Mesodermal cell (in vitro differentiated cells): ENCODE measurements at regions not wholly inside any gene's neighbourhood (a gene's known extent, or its start where the extent isn't known, plus 50 kb on each side); places are given as distances from the start of the nearest gene placed in this dataset.
"Not testable (repeated sequence)": the region's sequence is repeated elsewhere in the genome, so short reads cannot be mapped to it uniquely, and the experiment has no call there.

Experiments used
- H3K27ac ChIP-seq: 2 replicates; pipeline ENCODE4 v1.7.0; 2013; ENCODE audit warnings: mild to moderate bottlenecking, low read depth, low read length, moderate library complexity; ENCODE audit not compliant: severe bottlenecking
- H3K36me3 ChIP-seq: 2 replicates; pipeline ENCODE4 v1.7.1; 2013; ENCODE audit warnings: mild to moderate bottlenecking, low read length, moderate library complexity; ENCODE audit not compliant: control insufficient read depth, insufficient read depth
- H3K4me1 ChIP-seq: one replicate; pipeline ENCODE4 v1.7.1; 2013; ENCODE audit warnings: mild to moderate bottlenecking, low read length; ENCODE audit not compliant: insufficient read depth, control insufficient read depth, poor library complexity, severe bottlenecking
- H3K4me3 ChIP-seq: 2 replicates; pipeline ENCODE4 v1.7.0; 2013; ENCODE audit warnings: low read length, control low read depth, mild to moderate bottlenecking; ENCODE audit not compliant: insufficient read depth, poor library complexity, severe bottlenecking; ENCODE audit errors: extremely low read depth
- H3K9me3 ChIP-seq: 2 replicates; pipeline ENCODE4 v1.7.1; 2013; ENCODE audit warnings: mild to moderate bottlenecking, low read length, moderate library complexity; ENCODE audit not compliant: control insufficient read depth
- WGBS, 2 experiments: methylation state at CpG; one replicate each; pipeline ENCODE4 v1.1.5; 2013; ENCODE audit warnings: missing lambda C conversion rate in 2 of 2; ENCODE audit not compliant: insufficient coverage in 2 of 2; 5-methylcytosine and 5-hydroxymethylcytosine counted together

- H3K36me3 ChIP-seq: no peaks in the 10 kb centered on the region
- 92 to 94% methylated on average over 3 of the region's 3 CpGs for WGBS, 2 experiments
- no peak overlapping the region for H3K27ac ChIP-seq
- no peaks in the 10 kb centered on the region for H3K4me1 ChIP-seq
- H3K9me3 ChIP-seq: no peaks in the 10 kb centered on the region
- no peak overlapping the region for H3K4me3 ChIP-seq
Observed at GRCh38 chr22:17318817-17319216, 50.4 kb upstream of the CECR2 start.

GRCh38 chr22:17315310-17315709, 54.0 kb upstream of the CECR2 start:
- H3K4me3 ChIP-seq: no peak overlapping the region
- no peaks in the 10 kb centered on the region for H3K4me1 ChIP-seq
- H3K9me3 ChIP-seq: no peaks in the 10 kb centered on the region
- H3K36me3 ChIP-seq: no peaks in the 10 kb centered on the region
- no peak overlapping the region for H3K27ac ChIP-seq
- 86 to 89% methylated on average over 5 to 7 of the region's 7 CpGs for WGBS, 2 experiments

GRCh38 chr22:17314487-17314886, 54.8 kb upstream of the CECR2 start:
- no peaks in the 10 kb centered on the region for H3K36me3 ChIP-seq
- no peaks in the 10 kb centered on the region for H3K4me1 ChIP-seq
- no peak overlapping the region for H3K27ac ChIP-seq
- H3K9me3 ChIP-seq: no peaks in the 10 kb centered on the region
- WGBS, 2 experiments: 91 to 93% methylated on average over 5 to 9 of the region's 9 CpGs
- no peak overlapping the region for H3K4me3 ChIP-seq

- Histone ChIP-seq H3K4me3 (no peak overlapping the region), H3K4me1 (no peaks in the 10 kb centered on the region), H3K27ac (no peak overlapping the region), H3K9me3 (no peaks in the 10 kb centered on the region), H3K36me3 (no peaks in the 10 kb centered on the region)
- 92 to 94% methylated on average over 14 of the region's 14 CpGs for WGBS, 2 experiments
Observed at GRCh38 chr22:17313626-17314025, 55.6 kb upstream of the CECR2 start.

GRCh38 chr22:17307566-17307965, 61.7 kb upstream of the CECR2 start:
- Histone ChIP-seq H3K36me3 (no peaks in the 10 kb centered on the region), H3K9me3 (no peaks in the 10 kb centered on the region), H3K4me1 (peaks cover 5% of the 10 kb centered on the region), H3K4me3 (no peak overlapping the region), H3K27ac (no peak overlapping the region)
- 77 to 87% methylated on average over 9 of the region's 9 CpGs for WGBS, 2 experiments

- Histone ChIP-seq H3K9me3 (peaks cover 2% of the 10 kb centered on the region), H3K36me3 (no peaks in the 10 kb centered on the region), H3K4me1 (peaks cover 5% of the 10 kb centered on the region), H3K27ac (no peak overlapping the region), H3K4me3 (no peak overlapping the region)
- 85 to 88% methylated on average over 3 to 4 of the region's 5 CpGs for WGBS, 2 experiments
Observed at GRCh38 chr22:17305076-17305475, 64.2 kb upstream of the CECR2 start.

DNA sequence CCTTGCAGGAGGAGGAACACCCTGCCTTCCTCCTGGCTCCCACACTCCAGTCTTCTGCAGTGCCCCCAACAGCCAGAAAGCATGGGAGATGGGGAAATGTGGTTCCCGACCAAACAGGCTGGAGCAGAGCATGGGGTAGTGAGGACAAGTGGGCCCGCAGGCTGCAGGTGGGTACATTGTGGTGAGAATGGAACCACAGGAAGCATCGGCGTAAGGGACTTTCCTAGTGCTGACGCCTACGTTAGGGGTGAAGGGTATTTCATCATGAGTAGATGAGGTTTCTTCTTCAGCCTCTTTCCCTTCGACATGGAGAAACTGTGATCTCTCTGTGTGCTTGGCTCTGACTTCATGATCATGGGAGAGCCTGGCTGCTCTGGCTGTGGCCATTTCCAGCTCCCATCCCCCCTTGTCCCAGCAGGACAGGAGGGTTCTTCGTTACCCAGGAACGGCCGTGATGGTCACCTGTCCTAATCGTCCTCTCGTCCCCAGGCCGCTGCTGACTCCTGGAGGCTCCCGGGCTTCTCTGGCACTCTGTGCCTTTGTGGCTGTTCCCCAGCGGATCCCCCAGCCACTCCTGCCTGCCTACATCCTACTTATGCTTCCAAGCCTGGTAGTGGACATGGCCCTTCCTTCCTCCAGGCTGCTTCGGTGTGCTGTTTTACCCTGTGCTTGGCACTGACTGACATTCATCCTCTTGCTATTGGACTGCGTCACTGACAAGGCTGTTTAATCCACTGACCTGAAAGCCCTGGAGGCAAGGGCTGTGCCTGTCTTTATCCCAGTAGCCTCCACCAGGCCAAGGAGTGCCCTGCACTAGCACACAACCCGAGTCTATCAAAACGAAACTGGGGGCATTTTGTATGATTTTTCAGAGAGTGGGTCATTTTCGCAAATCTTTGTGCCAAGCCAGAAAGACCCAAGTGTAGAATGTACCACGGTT, 65.2 kb upstream of the CECR2 start:
- Histone ChIP-seq H3K27ac (no peak overlapping the region), H3K4me3 (no peak overlapping the region), H3K4me1 (peaks cover 5% of the 10 kb centered on the region), H3K9me3 (peaks cover 7% of the 10 kb centered on the region), H3K36me3 (no peaks in the 10 kb centered on the region)
- WGBS, 2 experiments: 90 to 91% methylated on average over 20 of the region's 21 CpGs

- peaks cover 5% of the 10 kb centered on the region for H3K4me1 ChIP-seq
- WGBS, 2 experiments: 96 to 99% methylated on average over 11 to 15 of the region's 15 CpGs
- no peak overlapping the region for H3K27ac ChIP-seq
- peaks cover 7% of the 10 kb centered on the region for H3K9me3 ChIP-seq
- H3K4me3 ChIP-seq: no peak overlapping the region
- H3K36me3 ChIP-seq: no peaks in the 10 kb centered on the region
Observed at GRCh38 chr22:17303441-17303839, 65.8 kb upstream of the CECR2 start.

- Histone ChIP-seq H3K36me3 (no peaks in the 10 kb centered on the region), H3K27ac (no peak overlapping the region), H3K4me3 (no peak overlapping the region), H3K9me3 (peaks cover 7% of the 10 kb centered on the region), H3K4me1 (peaks cover 5% of the 10 kb centered on the region)
- WGBS, 2 experiments: 86 to 100% methylated on average over 1 of the region's 1 CpG
Observed at GRCh38 chr22:17302616-17303015, 66.6 kb upstream of the CECR2 start.

GRCh38 chr22:17300926-17301325, 68.3 kb upstream of the CECR2 start:
- H3K27ac ChIP-seq: no peak overlapping the region
- H3K4me3 ChIP-seq: no peak overlapping the region
- H3K9me3 ChIP-seq: peaks cover 7% of the 10 kb centered on the region
- 90 to 94% methylated on average over 2 of the region's 2 CpGs for WGBS, 2 experiments
- H3K36me3 ChIP-seq: no peaks in the 10 kb centered on the region
- no peaks in the 10 kb centered on the region for H3K4me1 ChIP-seq

DNA sequence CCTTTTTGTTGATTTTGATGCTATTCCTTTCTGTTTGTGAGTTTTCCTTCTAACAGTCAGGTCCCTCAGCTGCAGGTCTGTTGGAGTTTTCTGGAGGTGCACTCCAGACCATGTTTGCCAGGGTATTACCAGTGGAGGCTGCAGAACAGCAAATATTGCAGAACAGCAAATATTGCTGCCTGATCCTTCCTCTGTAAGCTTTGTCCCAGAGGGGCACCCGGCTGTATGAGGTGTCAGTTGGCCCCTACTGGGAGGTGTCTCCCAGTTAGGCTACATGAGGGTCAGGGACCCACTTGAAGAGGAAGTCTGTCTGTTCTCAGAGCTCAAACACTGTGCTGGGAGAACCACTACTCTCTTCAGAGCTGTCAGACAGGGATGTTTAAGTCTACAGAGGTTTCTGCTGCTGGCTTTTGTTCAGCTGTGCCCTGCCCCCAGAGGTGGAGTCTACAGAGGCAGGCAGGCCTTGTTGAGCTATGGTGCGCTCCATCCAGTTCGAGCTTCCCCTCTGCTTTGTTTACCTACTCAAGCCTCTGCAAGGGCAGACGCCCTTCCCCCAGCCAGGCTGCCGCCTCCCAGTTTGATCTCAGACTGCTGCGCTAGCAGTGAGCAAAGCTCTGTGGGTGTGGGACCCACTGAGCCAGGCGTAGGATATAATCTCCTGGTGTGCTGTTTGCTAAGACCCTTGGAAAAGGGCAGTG, 70.3 kb upstream of the CECR2 start:
- not testable (repeated sequence) for H3K4me1 ChIP-seq, H3K27ac ChIP-seq, H3K9me3 ChIP-seq, H3K36me3 ChIP-seq, H3K4me3 ChIP-seq
- 79 to 92% methylated on average over 4 to 6 of the region's 7 CpGs for WGBS, 2 experiments
